H9 (cell line): ENCODE measurements at regions not wholly inside any gene's neighbourhood (a gene's known extent, or its start where the extent isn't known, plus 50 kb on each side); places are given as distances from the start of the nearest gene placed in this dataset.

Experiments
- DNase-seq: peaks from one replicate; pipeline ENCODE4 v3.0.0-alpha.2; 2017
- H2AFZ ChIP-seq: one replicate; pipeline ENCODE4 v1.6.1; 2013; ENCODE audit warnings: mild to moderate bottlenecking, low read length, control low read depth, moderate library complexity
- H2AK5ac ChIP-seq: 2 replicates; pipeline ENCODE4 v1.6.1; 2013; ENCODE audit warnings: low read length, control low read depth, mixed read lengths; ENCODE audit not compliant: insufficient read length
- H2BK120ac ChIP-seq: one replicate; pipeline ENCODE4 v1.6.1; 2013; ENCODE audit warnings: low read depth, mild to moderate bottlenecking, low read length, control low read depth, inconsistent platforms; ENCODE audit not compliant: poor library complexity, severe bottlenecking
- H2BK12ac ChIP-seq: 2 replicates; pipeline ENCODE4 v1.6.1; 2013; ENCODE audit warnings: low read length, control low read depth, mixed read lengths, low read depth; ENCODE audit not compliant: insufficient read length
- H2BK15ac ChIP-seq: 2 replicates; pipeline ENCODE4 v1.6.1; 2013; ENCODE audit warnings: low read depth, low read length, control low read depth
- H2BK20ac ChIP-seq: one replicate; pipeline ENCODE4 v1.6.1; 2013; ENCODE audit warnings: low read depth, mild to moderate bottlenecking, low read length, control low read depth, inconsistent platforms; ENCODE audit not compliant: poor library complexity, severe bottlenecking
- H2BK5ac ChIP-seq: 2 replicates; pipeline ENCODE4 v1.6.1; 2013; ENCODE audit warnings: low read length, control low read depth, mixed read lengths; ENCODE audit not compliant: insufficient read length
- H3K14ac ChIP-seq: 2 replicates; pipeline ENCODE4 v1.6.1; 2013; ENCODE audit warnings: low read length, control low read depth; ENCODE audit not compliant: insufficient read depth
- H3K18ac ChIP-seq: 2 replicates; pipeline ENCODE4 v1.6.1; 2013; ENCODE audit warnings: low read depth, mild to moderate bottlenecking, mixed read lengths, low read length, control low read depth; ENCODE audit not compliant: insufficient read length
- H3K23ac ChIP-seq: 2 replicates; pipeline ENCODE4 v1.6.1; 2013; ENCODE audit warnings: low read length, control low read depth, mixed read lengths, low read depth; ENCODE audit not compliant: insufficient read length
- H3K23me2 ChIP-seq: 2 replicates; pipeline ENCODE4 v1.6.1; 2013; ENCODE audit warnings: low read depth, mild to moderate bottlenecking, mixed read lengths, low read length, control low read depth; ENCODE audit not compliant: insufficient read length, poor library complexity, severe bottlenecking
- H3K27ac ChIP-seq: 2 replicates; pipeline ENCODE4 v1.5.1; 2013; ENCODE audit warnings: low read length, control low read depth, mixed read lengths, low read depth; ENCODE audit not compliant: insufficient read length
- H3K27me3 ChIP-seq: 2 replicates; pipeline ENCODE4 v1.6.1; 2013; ENCODE audit warnings: low read length, control low read depth, inconsistent platforms; ENCODE audit not compliant: insufficient read depth
- H3K4ac ChIP-seq: 2 replicates; pipeline ENCODE4 v1.6.1; 2013; ENCODE audit warnings: low read depth, mild to moderate bottlenecking, control low read depth, inconsistent platforms, low read length, moderate library complexity
- H3K4me1 ChIP-seq: 2 replicates; pipeline ENCODE4 v1.6.1; 2013; ENCODE audit warnings: low read length, control low read depth, inconsistent platforms; ENCODE audit not compliant: insufficient read depth
- H3K4me2 ChIP-seq: 2 replicates; pipeline ENCODE4 v1.6.1; 2013; ENCODE audit warnings: low read length, control low read depth, mixed read lengths; ENCODE audit not compliant: insufficient read length, insufficient read depth
- H3K56ac ChIP-seq: 2 replicates; pipeline ENCODE4 v1.6.1; 2013; ENCODE audit warnings: low read depth, mild to moderate bottlenecking, mixed read lengths, low read length, control low read depth; ENCODE audit not compliant: insufficient read length
- H3K79me1 ChIP-seq: 2 replicates; pipeline ENCODE4 v1.6.1; 2013; ENCODE audit warnings: low read depth, mild to moderate bottlenecking, moderate library complexity, low read length, control low read depth, inconsistent platforms; ENCODE audit not compliant: insufficient read depth, poor library complexity, severe bottlenecking
- H3K79me2 ChIP-seq: 2 replicates; pipeline ENCODE4 v1.6.1; 2013; ENCODE audit warnings: low read length, control low read depth, inconsistent platforms; ENCODE audit not compliant: insufficient read depth
- H3K9ac ChIP-seq: 2 replicates; pipeline ENCODE4 v1.6.1; 2013; ENCODE audit warnings: low read length, control low read depth, mixed read lengths; ENCODE audit not compliant: insufficient read length; ENCODE audit errors: extremely low read depth
- H3K9me3 ChIP-seq: one replicate; pipeline ENCODE4 v1.6.1; 2013; ENCODE audit warnings: low read depth, low read length, inconsistent platforms; ENCODE audit not compliant: control insufficient read depth
- H3T11ph ChIP-seq: one replicate; pipeline ENCODE4 v1.6.1; 2013; ENCODE audit warnings: mild to moderate bottlenecking, low read length, control low read depth, inconsistent platforms
- H4K20me1 ChIP-seq: one replicate; pipeline ENCODE4 v1.6.1; 2013; ENCODE audit not compliant: control insufficient read depth, insufficient read length, insufficient read depth
- H4K5ac ChIP-seq: 2 replicates; pipeline ENCODE4 v1.6.1; 2013; ENCODE audit warnings: low read depth, mild to moderate bottlenecking, mixed read lengths, low read length, control low read depth; ENCODE audit not compliant: insufficient read length
- H4K8ac ChIP-seq: replicated peaks from 2 replicates; pipeline ENCODE4 v1.6.1; 2013; ENCODE audit warnings: low read length, control low read depth, mixed read lengths, low read depth; ENCODE audit not compliant: insufficient read length
- H4K91ac ChIP-seq: 2 replicates; pipeline ENCODE4 v1.6.1; 2013; ENCODE audit warnings: low read depth, mild to moderate bottlenecking, moderate library complexity, mixed read lengths, low read length, control low read depth; ENCODE audit not compliant: insufficient read length
- H3K27ac Mint-ChIP-seq, 3 experiments: 2 replicates in 2 of 3; 3 replicates in 1 of 3; pipeline ENCODE4 v1.8.0; 2020 to 2021; ENCODE audit warnings: mixed read lengths in 3 of 3, mild to moderate bottlenecking in 1 of 3, moderate library complexity in 1 of 3
- H3K27me3 Mint-ChIP-seq: 2 replicates; pipeline ENCODE4 v1.8.0; 2021; ENCODE audit warnings: low read depth, mild to moderate bottlenecking, moderate library complexity, mixed read lengths
- H3K36me3 Mint-ChIP-seq, 3 experiments: 2 replicates in 2 of 3; 3 replicates in 1 of 3; pipeline ENCODE4 v1.8.0; 2020 to 2021; ENCODE audit warnings: low read depth in 3 of 3, mixed read lengths in 3 of 3; ENCODE audit not compliant: insufficient read depth in 1 of 3
- H3K4me1 Mint-ChIP-seq, 2 experiments: 2 replicates each; pipeline ENCODE4 v1.8.0; 2020; ENCODE audit warnings: mixed read lengths in 2 of 2
- H3K4me3 Mint-ChIP-seq, 2 experiments: 2 replicates in 1 of 2; 3 replicates in 1 of 2; pipeline ENCODE4 v1.8.0; 2020 to 2021; ENCODE audit warnings: mild to moderate bottlenecking in 2 of 2, mixed read lengths in 2 of 2, moderate library complexity in 1 of 2
- H3K9me3 Mint-ChIP-seq, 2 experiments: 2 replicates in 1 of 2; 3 replicates in 1 of 2; pipeline ENCODE4 v1.8.0; 2020; ENCODE audit warnings: mild to moderate bottlenecking in 2 of 2, mixed read lengths in 2 of 2, moderate library complexity in 1 of 2
- CTCF ChIP-seq: fragments of 200-600 bp; sonication (generic); conservative IDR thresholded peaks from 3 replicates; pipeline ENCODE4 v1.8.0; 2021; ENCODE audit warnings: antibody characterized with exemption, mild to moderate bottlenecking
- WGBS: extraction: QIAGEN DNeasy Blood & Tissue Kit; methylation state at CpG from one replicate; pipeline ENCODE4 v1.1.7; 2013; ENCODE audit warnings: missing lambda C conversion rate, low lambda C conversion rate, mixed read lengths; ENCODE audit not compliant: insufficient read length; ENCODE audit errors: extremely low coverage; 5-methylcytosine and 5-hydroxymethylcytosine counted together

GRCh38 chr6:93789532-93789931 is 370.2 kb upstream of the EPHA7 start:
- no peak overlapping the region for H3K9ac ChIP-seq
- H2BK120ac ChIP-seq, result no peak overlapping the region
- Mint-ChIP-seq H3K4me1 (peaks cover 39 to 42% of the 10 kb centered on the region in 2 experiments), H3K9me3 (no peaks in the 10 kb centered on the region), H3K36me3 (peaks cover 0 to 5% (median 3%) of the 10 kb centered on the region in 3 experiments; a peak in 3 of 7 replicates), H3K27ac (no peak overlapping the region), H3K4me3 (no peak overlapping the region), H3K27me3 (no peaks in the 10 kb centered on the region)
- H3T11ph ChIP-seq, result no peak overlapping the region
- H3K27ac ChIP-seq, result no peak overlapping the region
- H3K23me2 ChIP-seq, result no peaks in the 10 kb centered on the region
- no peak overlapping the region for H2AK5ac ChIP-seq
- H4K5ac ChIP-seq, result no peak overlapping the region
- H3K18ac ChIP-seq, result no peak overlapping the region
- no peak overlapping the region for H4K91ac ChIP-seq
- no peaks in the 10 kb centered on the region for H3K27me3 ChIP-seq
- H2BK15ac ChIP-seq, result no peak overlapping the region
- no peak overlapping the region for H3K56ac ChIP-seq
- no peak for DNase-seq
- H3K79me1 ChIP-seq, result no peaks in the 10 kb centered on the region
- no peak overlapping the region for H3K14ac ChIP-seq
- H3K4ac ChIP-seq, result no peak overlapping the region
- no peak overlapping the region for H2BK5ac ChIP-seq
- H4K20me1 ChIP-seq, result no peaks in the 10 kb centered on the region
- no peak overlapping the region for H4K8ac ChIP-seq
- no peak overlapping the region for H3K23ac ChIP-seq
- H2BK12ac ChIP-seq, result no peak overlapping the region
- no peak overlapping the region for H2AFZ ChIP-seq
- peaks cover 10% of the 10 kb centered on the region; the same call in 1 of the 2 replicates for H3K4me1 ChIP-seq
- H3K4me2 ChIP-seq, result no peak overlapping the region
- H3K9me3 ChIP-seq, result no peaks in the 10 kb centered on the region
- H2BK20ac ChIP-seq, result no peak overlapping the region
- no peaks in the 10 kb centered on the region for H3K79me2 ChIP-seq
- TF ChIP-seq CTCF, result no peak
- WGBS, result no CpG with 5 or more reads among the region's 2 CpGs
